ENCODE measurements at regions not wholly inside any gene's neighbourhood (a gene's known extent, or its start where the extent isn't known, plus 50 kb on each side); places are given as distances from the start of the nearest gene placed in this dataset.
"Not testable (repeated sequence)": the region's sequence is repeated elsewhere in the genome, so short reads cannot be mapped to it uniquely, and the experiment has no call there.

- ATAC-seq; DNase-seq (ENCODE audit: low read depth, low spot score); H3K79me2 ChIP-seq (ENCODE audit: insufficient read depth, low read length); RAD21 ChIA-PET (ENCODE audit: low non-redundant PET in 1 of 2, low total read pairs in 2 of 2, uncharacterized antibody in 2 of 2, unreplicated experiment in 2 of 2); H3K4me2 ChIP-seq (ENCODE audit: low read length); intact Hi-C loops (cut with micrococcal nuclease); H4K20me1 ChIP-seq (ENCODE audit: insufficient read depth); H3K36me3 ChIP-seq (ENCODE audit: control insufficient read depth in 1 of 2, insufficient read depth in 2 of 2, low read length in 2 of 2); CTCF ChIA-PET; H2AFZ ChIP-seq (ENCODE audit: low read depth, low read length, poor library complexity, severe bottlenecking); H3K27ac ChIP-seq (ENCODE audit: low read depth, low read length); H3K9me2 ChIP-seq (ENCODE audit: insufficient read depth); H3K4me3 ChIP-seq (replicated peaks in 1 of 2; ENCODE audit: low read depth in 1 of 2, low read length in 2 of 2); H3K9me3 ChIP-seq (ENCODE audit: control insufficient read depth in 1 of 2, insufficient read depth in 1 of 2, low read depth in 1 of 2, low read length in 2 of 2); BruUV-seq (replicated peaks); H3K9ac ChIP-seq (ENCODE audit: low read length); POLR2A ChIA-PET; H3K4me1 ChIP-seq (ENCODE audit: control insufficient read depth in 1 of 2, insufficient read depth in 2 of 2, low read length in 2 of 2): not testable (repeated sequence)
- H3K27me3 ChIP-seq (ENCODE audit: insufficient read depth, low read length), result peaks cover 11% of the 10 kb centered on the region; the same call in 1 of the 2 replicates
Measured at GRCh38 chr1:70795064-70795463, 252.6 kb downstream of the PTGER3 start.

GRCh38 chr1:70796298-70796697, 251.3 kb downstream of the PTGER3 start:
- H3K36me3 ChIP-seq (ENCODE audit: control insufficient read depth in 1 of 2, insufficient read depth in 2 of 2, low read length in 2 of 2); H4K20me1 ChIP-seq (ENCODE audit: insufficient read depth); H3K9ac ChIP-seq (ENCODE audit: low read length); H3K4me1 ChIP-seq (ENCODE audit: control insufficient read depth in 1 of 2, insufficient read depth in 2 of 2, low read length in 2 of 2); H3K9me3 ChIP-seq (ENCODE audit: control insufficient read depth in 1 of 2, insufficient read depth in 1 of 2, low read depth in 1 of 2, low read length in 2 of 2); POLR2A ChIA-PET; RAD21 ChIA-PET (ENCODE audit: low non-redundant PET in 1 of 2, low total read pairs in 2 of 2, uncharacterized antibody in 2 of 2, unreplicated experiment in 2 of 2); H3K27me3 ChIP-seq (ENCODE audit: insufficient read depth, low read length); DNase-seq (ENCODE audit: low read depth, low spot score); H3K4me2 ChIP-seq (ENCODE audit: low read length); H3K79me2 ChIP-seq (ENCODE audit: insufficient read depth, low read length); BruUV-seq (replicated peaks); CTCF ChIA-PET; H2AFZ ChIP-seq (ENCODE audit: low read depth, low read length, poor library complexity, severe bottlenecking); intact Hi-C loops (cut with micrococcal nuclease); H3K27ac ChIP-seq (ENCODE audit: low read depth, low read length); H3K4me3 ChIP-seq (replicated peaks in 1 of 2; ENCODE audit: low read depth in 1 of 2, low read length in 2 of 2); ATAC-seq; H3K9me2 ChIP-seq (ENCODE audit: insufficient read depth): not testable (repeated sequence)

- H3K4me1 ChIP-seq (ENCODE audit: control insufficient read depth in 1 of 2, insufficient read depth in 2 of 2, low read length in 2 of 2); H4K20me1 ChIP-seq (ENCODE audit: insufficient read depth); H3K27me3 ChIP-seq (ENCODE audit: insufficient read depth, low read length); POLR2A ChIA-PET; H3K9me2 ChIP-seq (ENCODE audit: insufficient read depth); ATAC-seq; intact Hi-C loops (cut with micrococcal nuclease); H3K9ac ChIP-seq (ENCODE audit: low read length); H3K4me2 ChIP-seq (ENCODE audit: low read length); H3K36me3 ChIP-seq (ENCODE audit: control insufficient read depth in 1 of 2, insufficient read depth in 2 of 2, low read length in 2 of 2); RAD21 ChIA-PET (ENCODE audit: low non-redundant PET in 1 of 2, low total read pairs in 2 of 2, uncharacterized antibody in 2 of 2, unreplicated experiment in 2 of 2); H3K79me2 ChIP-seq (ENCODE audit: insufficient read depth, low read length); BruUV-seq (replicated peaks); H3K9me3 ChIP-seq (ENCODE audit: control insufficient read depth in 1 of 2, insufficient read depth in 1 of 2, low read depth in 1 of 2, low read length in 2 of 2); CTCF ChIA-PET; H3K27ac ChIP-seq (ENCODE audit: low read depth, low read length); DNase-seq (ENCODE audit: low read depth, low spot score); H2AFZ ChIP-seq (ENCODE audit: low read depth, low read length, poor library complexity, severe bottlenecking); H3K4me3 ChIP-seq (replicated peaks in 1 of 2; ENCODE audit: low read depth in 1 of 2, low read length in 2 of 2): not testable (repeated sequence)
Measured at GRCh38 chr1:70802625-70803024, 245.0 kb downstream of the PTGER3 start.

Data from HCT116 (cell line).